ENCODE measurements at regions not wholly inside any gene's neighbourhood (a gene's known extent, or its start where the extent isn't known, plus 50 kb on each side); places are given as distances from the start of the nearest gene placed in this dataset.

DNA sequence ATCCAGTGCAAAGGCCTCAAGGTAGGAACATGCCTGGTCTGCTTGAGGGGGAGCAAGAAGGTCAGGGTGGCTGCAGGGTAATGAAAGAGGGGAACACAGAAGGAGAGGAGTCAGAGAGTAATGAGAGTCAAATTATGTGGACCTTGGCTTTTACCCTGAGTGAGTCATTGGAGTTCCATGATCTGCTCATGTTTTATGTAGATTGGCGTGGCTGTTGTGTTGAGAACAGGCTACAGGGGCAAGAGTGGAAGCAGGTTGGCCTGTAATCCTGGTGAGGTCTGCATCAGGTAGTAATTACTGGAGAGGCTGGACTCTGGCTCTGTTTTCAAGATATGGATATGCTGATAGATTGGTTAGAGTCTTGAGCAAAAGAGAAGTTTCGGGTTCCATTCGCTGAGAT lies 177.7 kb upstream of the NR3C1 start:
- no CpG with 5 or more reads among the region's 3 CpGs for WGBS (ENCODE audit: extremely low coverage, insufficient coverage, low lambda C conversion rate)
- no peaks in the 10 kb centered on the region for H3K4me1 ChIP-seq (ENCODE audit: control insufficient read depth, low read depth, low read length)

DNA sequence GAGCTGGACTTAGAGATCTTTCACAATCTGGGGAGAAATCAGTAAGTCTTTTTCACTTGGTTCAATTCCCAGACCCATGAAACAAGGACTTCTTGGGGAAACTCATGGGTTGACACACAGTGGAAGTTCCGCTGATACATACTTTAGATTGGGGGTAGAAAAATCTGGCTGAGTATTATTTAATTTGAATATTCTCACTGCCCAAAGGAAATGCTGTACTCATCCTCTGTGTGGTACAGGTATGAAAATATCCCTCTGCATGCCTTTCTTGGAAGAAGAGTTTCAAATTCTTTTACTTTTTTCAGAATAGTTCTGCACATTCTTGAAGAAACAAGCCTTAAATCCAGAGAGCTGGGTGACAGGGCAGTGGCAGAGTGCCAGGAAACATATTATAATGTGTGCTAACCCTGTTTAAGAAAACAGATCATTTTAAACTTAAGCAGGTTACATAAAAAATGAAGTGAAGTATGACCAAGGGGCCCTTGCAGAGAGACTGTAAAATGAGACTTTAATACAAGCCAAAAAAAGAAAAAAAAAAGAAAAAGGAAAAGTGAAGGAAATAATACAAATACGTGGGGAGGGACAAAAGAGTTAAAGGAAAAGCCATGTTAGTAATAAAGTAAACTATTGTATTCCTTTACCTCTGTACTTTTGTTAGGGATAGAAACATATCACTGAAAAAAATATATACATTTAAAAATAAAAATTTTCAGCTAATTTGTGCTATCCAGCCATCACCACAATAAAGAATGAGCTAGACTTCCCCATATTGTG lies 173.4 kb upstream of the NR3C1 start:
- no peak overlapping the region for H3K9ac ChIP-seq (ENCODE audit: low read length)
- DNase-seq: no peak
- no peak overlapping the region for H3K56ac ChIP-seq (ENCODE audit: low read length)
- no peak overlapping the region for H3K23ac ChIP-seq (ENCODE audit: low read length)
- H3K4me1 ChIP-seq (ENCODE audit: control insufficient read depth, low read depth, low read length): no peaks in the 10 kb centered on the region
- H2BK15ac ChIP-seq (replicated peaks; ENCODE audit: low read depth): no peak overlapping the region
- H3K27ac ChIP-seq (ENCODE audit: low read depth, low read length): no peak overlapping the region
- H3K18ac ChIP-seq (ENCODE audit: low read length): no peak overlapping the region
- H3K4me2 ChIP-seq (ENCODE audit: low read length): no peak overlapping the region
- H4K8ac ChIP-seq (ENCODE audit: low read depth, low read length): no peak overlapping the region
- no peak overlapping the region for H2AK5ac ChIP-seq (ENCODE audit: low read length)
- no peaks in the 10 kb centered on the region for H3K36me3 ChIP-seq (ENCODE audit: control insufficient read depth, insufficient read depth, low read length)
- no peaks in the 10 kb centered on the region for H3K79me1 ChIP-seq (ENCODE audit: low read length)
- WGBS (ENCODE audit: extremely low coverage, insufficient coverage, low lambda C conversion rate): no CpG with 5 or more reads among the region's 2 CpGs
- no peak overlapping the region for H3K4ac ChIP-seq (ENCODE audit: low read depth, low read length)
- no peak overlapping the region for H4K5ac ChIP-seq (ENCODE audit: low read length)
- H3K27me3 ChIP-seq (ENCODE audit: insufficient read depth, low read length, poor library complexity): no peaks in the 10 kb centered on the region
- H2BK120ac ChIP-seq (ENCODE audit: low read depth, low read length): no peak overlapping the region
- H3K79me2 ChIP-seq (ENCODE audit: control insufficient read depth, insufficient read depth, low read length): no peaks in the 10 kb centered on the region
- H2BK5ac ChIP-seq (ENCODE audit: low read length): no peak overlapping the region
- no peak overlapping the region for H3K4me3 ChIP-seq (ENCODE audit: low read length)

More for the DNA sequence above, 177.7 kb upstream of the NR3C1 start:
- no peaks in the 10 kb centered on the region for H3K79me1 ChIP-seq (ENCODE audit: low read length)
- no peak overlapping the region for H4K5ac ChIP-seq (ENCODE audit: low read length)
- H3K4me2 ChIP-seq (ENCODE audit: low read length): no peak overlapping the region
- no peak overlapping the region for H3K4ac ChIP-seq (ENCODE audit: low read depth, low read length)
- no peak overlapping the region for H2BK15ac ChIP-seq (replicated peaks; ENCODE audit: low read depth)
- H3K79me2 ChIP-seq (ENCODE audit: control insufficient read depth, insufficient read depth, low read length): no peaks in the 10 kb centered on the region
- no peak overlapping the region for H4K8ac ChIP-seq (ENCODE audit: low read depth, low read length)
- H2BK5ac ChIP-seq (ENCODE audit: low read length): no peak overlapping the region
- no peak overlapping the region for H3K9ac ChIP-seq (ENCODE audit: low read length)
- no peak overlapping the region for H2BK120ac ChIP-seq (ENCODE audit: low read depth, low read length)
- no peak overlapping the region for H3K23ac ChIP-seq (ENCODE audit: low read length)
- H3K36me3 ChIP-seq (ENCODE audit: control insufficient read depth, insufficient read depth, low read length): no peaks in the 10 kb centered on the region
- H3K18ac ChIP-seq (ENCODE audit: low read length): no peak overlapping the region
- no peak overlapping the region for H3K27ac ChIP-seq (ENCODE audit: low read depth, low read length)
- DNase-seq: no peak
- H3K56ac ChIP-seq (ENCODE audit: low read length): no peak overlapping the region
- no peak overlapping the region for H3K4me3 ChIP-seq (ENCODE audit: low read length)
- no peaks in the 10 kb centered on the region for H3K27me3 ChIP-seq (ENCODE audit: insufficient read depth, low read length, poor library complexity)
- no peak overlapping the region for H2AK5ac ChIP-seq (ENCODE audit: low read length)

DNA sequence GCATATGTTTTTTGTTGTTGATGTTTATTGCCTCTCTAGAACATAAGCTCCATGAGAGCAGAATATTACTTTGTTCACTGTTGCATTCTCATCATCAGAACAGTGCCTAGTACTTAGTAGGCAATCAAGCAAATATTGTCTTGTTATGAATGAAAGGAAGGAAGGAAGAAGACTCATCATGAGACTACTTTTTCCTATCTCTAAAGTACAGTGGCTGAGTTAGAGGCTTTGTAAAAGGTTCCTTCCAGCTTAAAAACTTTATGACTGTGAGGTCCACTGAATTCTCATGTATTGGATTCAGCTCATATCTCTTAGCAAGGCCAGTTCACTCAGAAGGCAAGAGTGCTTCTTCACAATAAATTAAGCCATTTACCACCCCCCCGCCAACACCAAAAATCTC lies 171.8 kb upstream of the NR3C1 start:
- Histone ChIP-seq H3K27ac (ENCODE audit: low read depth, low read length) (no peak overlapping the region), H3K9ac (ENCODE audit: low read length) (no peak overlapping the region), H3K4me3 (ENCODE audit: low read length) (no peak overlapping the region), H3K23ac (ENCODE audit: low read length) (no peak overlapping the region), H3K79me1 (ENCODE audit: low read length) (no peaks in the 10 kb centered on the region), H3K56ac (ENCODE audit: low read length) (no peak overlapping the region), H4K5ac (ENCODE audit: low read length) (no peak overlapping the region), H3K36me3 (ENCODE audit: control insufficient read depth, insufficient read depth, low read length) (no peaks in the 10 kb centered on the region), H3K27me3 (ENCODE audit: insufficient read depth, low read length, poor library complexity) (no peaks in the 10 kb centered on the region), H2BK120ac (ENCODE audit: low read depth, low read length) (no peak overlapping the region), H2AK5ac (ENCODE audit: low read length) (no peak overlapping the region), H3K18ac (ENCODE audit: low read length) (no peak overlapping the region), H3K4me1 (ENCODE audit: control insufficient read depth, low read depth, low read length) (no peaks in the 10 kb centered on the region), H2BK15ac (replicated peaks; ENCODE audit: low read depth) (no peak overlapping the region), H3K79me2 (ENCODE audit: control insufficient read depth, insufficient read depth, low read length) (no peaks in the 10 kb centered on the region), H2BK5ac (ENCODE audit: low read length) (no peak overlapping the region), H3K4ac (ENCODE audit: low read depth, low read length) (no peak overlapping the region), H4K8ac (ENCODE audit: low read depth, low read length) (no peak overlapping the region), H3K4me2 (ENCODE audit: low read length) (no peak overlapping the region)
- no CpG with 5 or more reads among the region's 1 CpG for WGBS (ENCODE audit: extremely low coverage, insufficient coverage, low lambda C conversion rate)
- no peak for DNase-seq

DNA sequence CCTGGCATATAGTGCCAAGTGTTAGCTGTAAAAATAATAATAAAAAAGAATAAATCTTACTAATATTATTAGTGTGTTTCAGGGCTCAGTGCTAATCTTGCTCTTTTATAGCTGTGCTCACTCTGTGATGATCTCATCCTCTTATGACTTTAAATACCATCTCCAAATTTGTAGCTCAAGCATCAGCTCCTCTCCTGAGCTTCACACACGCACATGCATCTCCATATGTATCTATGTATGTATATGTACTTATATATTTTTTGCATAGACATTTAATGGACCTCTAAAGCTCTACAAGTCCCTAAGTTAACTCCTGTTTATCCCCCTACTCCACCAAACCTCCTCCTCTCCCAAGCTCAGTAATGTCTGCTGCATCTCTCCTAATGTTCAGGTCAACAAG lies 170.8 kb upstream of the NR3C1 start:
- H2BK15ac ChIP-seq (replicated peaks; ENCODE audit: low read depth): no peak overlapping the region
- H3K4me3 ChIP-seq (ENCODE audit: low read length): no peak overlapping the region
- H3K36me3 ChIP-seq (ENCODE audit: control insufficient read depth, insufficient read depth, low read length): no peaks in the 10 kb centered on the region
- H3K27me3 ChIP-seq (ENCODE audit: insufficient read depth, low read length, poor library complexity): no peaks in the 10 kb centered on the region
- DNase-seq: no peak
- H3K27ac ChIP-seq (ENCODE audit: low read depth, low read length): no peak overlapping the region
- no peak overlapping the region for H3K23ac ChIP-seq (ENCODE audit: low read length)
- H2BK5ac ChIP-seq (ENCODE audit: low read length): no peak overlapping the region
- no peaks in the 10 kb centered on the region for H3K79me2 ChIP-seq (ENCODE audit: control insufficient read depth, insufficient read depth, low read length)
- no peak overlapping the region for H2AK5ac ChIP-seq (ENCODE audit: low read length)
- H3K4me2 ChIP-seq (ENCODE audit: low read length): no peak overlapping the region
- H4K8ac ChIP-seq (ENCODE audit: low read depth, low read length): no peak overlapping the region
- H3K18ac ChIP-seq (ENCODE audit: low read length): no peak overlapping the region
- no CpG with 5 or more reads among the region's 1 CpG for WGBS (ENCODE audit: extremely low coverage, insufficient coverage, low lambda C conversion rate)
- H3K56ac ChIP-seq (ENCODE audit: low read length): no peak overlapping the region
- no peak overlapping the region for H4K5ac ChIP-seq (ENCODE audit: low read length)
- no peak overlapping the region for H3K9ac ChIP-seq (ENCODE audit: low read length)
- H3K4ac ChIP-seq (ENCODE audit: low read depth, low read length): no peak overlapping the region
- H3K79me1 ChIP-seq (ENCODE audit: low read length): no peaks in the 10 kb centered on the region
- no peak overlapping the region for H2BK120ac ChIP-seq (ENCODE audit: low read depth, low read length)
- H3K4me1 ChIP-seq (ENCODE audit: control insufficient read depth, low read depth, low read length): peaks cover 1% of the 10 kb centered on the region

DNA sequence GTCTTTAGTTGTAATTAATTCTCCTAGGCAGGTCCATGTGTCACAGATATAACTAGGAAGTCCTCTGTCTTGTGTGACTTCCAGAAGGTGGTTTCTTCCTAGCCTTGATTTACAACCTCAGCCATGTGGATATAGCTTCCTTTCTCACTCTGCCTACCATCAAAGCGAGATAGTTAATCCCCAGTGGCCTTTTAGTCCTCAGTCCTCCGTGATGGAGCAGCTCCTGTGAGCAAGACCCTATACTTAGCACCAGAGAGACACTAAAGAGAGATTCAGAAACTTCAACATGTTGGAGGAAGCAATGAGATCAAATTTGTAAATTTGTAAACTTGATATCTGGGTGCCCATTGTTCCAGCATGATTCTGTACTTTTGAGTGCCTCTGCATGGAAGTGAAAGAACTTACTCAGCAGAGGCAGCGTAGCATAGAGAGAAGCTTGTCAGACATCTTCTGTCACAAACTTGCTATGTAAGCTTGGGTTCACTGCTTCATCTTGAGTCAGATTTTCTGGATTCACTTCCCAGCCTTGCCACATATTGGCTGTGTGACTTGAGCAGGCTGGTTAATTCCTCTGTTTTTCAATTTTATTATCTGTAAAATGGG lies 170.2 kb upstream of the NR3C1 start:
- H3K4me1 ChIP-seq (ENCODE audit: control insufficient read depth, low read depth, low read length): peaks cover 7% of the 10 kb centered on the region
- no peak overlapping the region for H4K5ac ChIP-seq (ENCODE audit: low read length)
- no peaks in the 10 kb centered on the region for H3K79me2 ChIP-seq (ENCODE audit: control insufficient read depth, insufficient read depth, low read length)
- no peak overlapping the region for H2BK15ac ChIP-seq (replicated peaks; ENCODE audit: low read depth)
- H2BK120ac ChIP-seq (ENCODE audit: low read depth, low read length): no peak overlapping the region
- no peak overlapping the region for H2AK5ac ChIP-seq (ENCODE audit: low read length)
- H3K4me2 ChIP-seq (ENCODE audit: low read length): no peak overlapping the region
- no peak overlapping the region for H3K56ac ChIP-seq (ENCODE audit: low read length)
- no CpG with 5 or more reads among the region's 3 CpGs for WGBS (ENCODE audit: extremely low coverage, insufficient coverage, low lambda C conversion rate)
- H3K79me1 ChIP-seq (ENCODE audit: low read length): no peaks in the 10 kb centered on the region
- no peak overlapping the region for H3K4me3 ChIP-seq (ENCODE audit: low read length)
- no peak overlapping the region for H3K4ac ChIP-seq (ENCODE audit: low read depth, low read length)
- no peak overlapping the region for H3K9ac ChIP-seq (ENCODE audit: low read length)
- no peak overlapping the region for H2BK5ac ChIP-seq (ENCODE audit: low read length)
- no peak overlapping the region for H3K23ac ChIP-seq (ENCODE audit: low read length)
- no peak overlapping the region for H4K8ac ChIP-seq (ENCODE audit: low read depth, low read length)
- DNase-seq: no peak
- H3K36me3 ChIP-seq (ENCODE audit: control insufficient read depth, insufficient read depth, low read length): no peaks in the 10 kb centered on the region
- H3K18ac ChIP-seq (ENCODE audit: low read length): no peak overlapping the region
- H3K27ac ChIP-seq (ENCODE audit: low read depth, low read length): no peak overlapping the region
- no peaks in the 10 kb centered on the region for H3K27me3 ChIP-seq (ENCODE audit: insufficient read depth, low read length, poor library complexity)

Measured in mesendoderm (in vitro differentiated cells).